H9 (cell line): ENCODE measurements at regions not wholly inside any gene's neighbourhood (a gene's known extent, or its start where the extent isn't known, plus 50 kb on each side); places are given as distances from the start of the nearest gene placed in this dataset.

Experiments
- DNase-seq: peaks from one replicate; pipeline ENCODE4 v3.0.0-alpha.2; 2017
- H2AFZ ChIP-seq: one replicate; pipeline ENCODE4 v1.6.1; 2013; ENCODE audit warnings: mild to moderate bottlenecking, low read length, control low read depth, moderate library complexity
- H2AK5ac ChIP-seq: 2 replicates; pipeline ENCODE4 v1.6.1; 2013; ENCODE audit warnings: low read length, control low read depth, mixed read lengths; ENCODE audit not compliant: insufficient read length
- H2BK120ac ChIP-seq: one replicate; pipeline ENCODE4 v1.6.1; 2013; ENCODE audit warnings: low read depth, mild to moderate bottlenecking, low read length, control low read depth, inconsistent platforms; ENCODE audit not compliant: poor library complexity, severe bottlenecking
- H2BK12ac ChIP-seq: 2 replicates; pipeline ENCODE4 v1.6.1; 2013; ENCODE audit warnings: low read length, control low read depth, mixed read lengths, low read depth; ENCODE audit not compliant: insufficient read length
- H2BK15ac ChIP-seq: 2 replicates; pipeline ENCODE4 v1.6.1; 2013; ENCODE audit warnings: low read depth, low read length, control low read depth
- H2BK20ac ChIP-seq: one replicate; pipeline ENCODE4 v1.6.1; 2013; ENCODE audit warnings: low read depth, mild to moderate bottlenecking, low read length, control low read depth, inconsistent platforms; ENCODE audit not compliant: poor library complexity, severe bottlenecking
- H2BK5ac ChIP-seq: 2 replicates; pipeline ENCODE4 v1.6.1; 2013; ENCODE audit warnings: low read length, control low read depth, mixed read lengths; ENCODE audit not compliant: insufficient read length
- H3K14ac ChIP-seq: 2 replicates; pipeline ENCODE4 v1.6.1; 2013; ENCODE audit warnings: low read length, control low read depth; ENCODE audit not compliant: insufficient read depth
- H3K18ac ChIP-seq: 2 replicates; pipeline ENCODE4 v1.6.1; 2013; ENCODE audit warnings: low read depth, mild to moderate bottlenecking, mixed read lengths, low read length, control low read depth; ENCODE audit not compliant: insufficient read length
- H3K23ac ChIP-seq: 2 replicates; pipeline ENCODE4 v1.6.1; 2013; ENCODE audit warnings: low read length, control low read depth, mixed read lengths, low read depth; ENCODE audit not compliant: insufficient read length
- H3K23me2 ChIP-seq: 2 replicates; pipeline ENCODE4 v1.6.1; 2013; ENCODE audit warnings: low read depth, mild to moderate bottlenecking, mixed read lengths, low read length, control low read depth; ENCODE audit not compliant: insufficient read length, poor library complexity, severe bottlenecking
- H3K27ac ChIP-seq: 2 replicates; pipeline ENCODE4 v1.5.1; 2013; ENCODE audit warnings: low read length, control low read depth, mixed read lengths, low read depth; ENCODE audit not compliant: insufficient read length
- H3K27me3 ChIP-seq: 2 replicates; pipeline ENCODE4 v1.6.1; 2013; ENCODE audit warnings: low read length, control low read depth, inconsistent platforms; ENCODE audit not compliant: insufficient read depth
- H3K4ac ChIP-seq: 2 replicates; pipeline ENCODE4 v1.6.1; 2013; ENCODE audit warnings: low read depth, mild to moderate bottlenecking, control low read depth, inconsistent platforms, low read length, moderate library complexity
- H3K4me1 ChIP-seq: 2 replicates; pipeline ENCODE4 v1.6.1; 2013; ENCODE audit warnings: low read length, control low read depth, inconsistent platforms; ENCODE audit not compliant: insufficient read depth
- H3K4me2 ChIP-seq: 2 replicates; pipeline ENCODE4 v1.6.1; 2013; ENCODE audit warnings: low read length, control low read depth, mixed read lengths; ENCODE audit not compliant: insufficient read length, insufficient read depth
- H3K56ac ChIP-seq: 2 replicates; pipeline ENCODE4 v1.6.1; 2013; ENCODE audit warnings: low read depth, mild to moderate bottlenecking, mixed read lengths, low read length, control low read depth; ENCODE audit not compliant: insufficient read length
- H3K79me1 ChIP-seq: 2 replicates; pipeline ENCODE4 v1.6.1; 2013; ENCODE audit warnings: low read depth, mild to moderate bottlenecking, moderate library complexity, low read length, control low read depth, inconsistent platforms; ENCODE audit not compliant: insufficient read depth, poor library complexity, severe bottlenecking
- H3K79me2 ChIP-seq: 2 replicates; pipeline ENCODE4 v1.6.1; 2013; ENCODE audit warnings: low read length, control low read depth, inconsistent platforms; ENCODE audit not compliant: insufficient read depth
- H3K9ac ChIP-seq: 2 replicates; pipeline ENCODE4 v1.6.1; 2013; ENCODE audit warnings: low read length, control low read depth, mixed read lengths; ENCODE audit not compliant: insufficient read length; ENCODE audit errors: extremely low read depth
- H3K9me3 ChIP-seq: one replicate; pipeline ENCODE4 v1.6.1; 2013; ENCODE audit warnings: low read depth, low read length, inconsistent platforms; ENCODE audit not compliant: control insufficient read depth
- H3T11ph ChIP-seq: one replicate; pipeline ENCODE4 v1.6.1; 2013; ENCODE audit warnings: mild to moderate bottlenecking, low read length, control low read depth, inconsistent platforms
- H4K20me1 ChIP-seq: one replicate; pipeline ENCODE4 v1.6.1; 2013; ENCODE audit not compliant: control insufficient read depth, insufficient read length, insufficient read depth
- H4K5ac ChIP-seq: 2 replicates; pipeline ENCODE4 v1.6.1; 2013; ENCODE audit warnings: low read depth, mild to moderate bottlenecking, mixed read lengths, low read length, control low read depth; ENCODE audit not compliant: insufficient read length
- H4K8ac ChIP-seq: replicated peaks from 2 replicates; pipeline ENCODE4 v1.6.1; 2013; ENCODE audit warnings: low read length, control low read depth, mixed read lengths, low read depth; ENCODE audit not compliant: insufficient read length
- H4K91ac ChIP-seq: 2 replicates; pipeline ENCODE4 v1.6.1; 2013; ENCODE audit warnings: low read depth, mild to moderate bottlenecking, moderate library complexity, mixed read lengths, low read length, control low read depth; ENCODE audit not compliant: insufficient read length
- H3K27ac Mint-ChIP-seq, 3 experiments: 2 replicates in 2 of 3; 3 replicates in 1 of 3; pipeline ENCODE4 v1.8.0; 2020 to 2021; ENCODE audit warnings: mixed read lengths in 3 of 3, mild to moderate bottlenecking in 1 of 3, moderate library complexity in 1 of 3
- H3K27me3 Mint-ChIP-seq: 2 replicates; pipeline ENCODE4 v1.8.0; 2021; ENCODE audit warnings: low read depth, mild to moderate bottlenecking, moderate library complexity, mixed read lengths
- H3K36me3 Mint-ChIP-seq, 3 experiments: 2 replicates in 2 of 3; 3 replicates in 1 of 3; pipeline ENCODE4 v1.8.0; 2020 to 2021; ENCODE audit warnings: low read depth in 3 of 3, mixed read lengths in 3 of 3; ENCODE audit not compliant: insufficient read depth in 1 of 3
- H3K4me1 Mint-ChIP-seq, 2 experiments: 2 replicates each; pipeline ENCODE4 v1.8.0; 2020; ENCODE audit warnings: mixed read lengths in 2 of 2
- H3K4me3 Mint-ChIP-seq, 2 experiments: 2 replicates in 1 of 2; 3 replicates in 1 of 2; pipeline ENCODE4 v1.8.0; 2020 to 2021; ENCODE audit warnings: mild to moderate bottlenecking in 2 of 2, mixed read lengths in 2 of 2, moderate library complexity in 1 of 2
- H3K9me3 Mint-ChIP-seq, 2 experiments: 2 replicates in 1 of 2; 3 replicates in 1 of 2; pipeline ENCODE4 v1.8.0; 2020; ENCODE audit warnings: mild to moderate bottlenecking in 2 of 2, mixed read lengths in 2 of 2, moderate library complexity in 1 of 2
- TF ChIP-seq, protein P1 (sequence below): fragments of 200-600 bp; sonication (generic); conservative IDR thresholded peaks from 3 replicates; pipeline ENCODE4 v1.8.0; 2021; ENCODE audit warnings: antibody characterized with exemption, mild to moderate bottlenecking

GRCh38 chrX:84876876-84877275 lies 126.8 kb upstream of the APOOL start:
- Histone ChIP-seq H3K14ac (no peak overlapping the region), H2BK5ac (no peak overlapping the region), H3K27ac (no peak overlapping the region), H2AK5ac (no peak overlapping the region), H2BK12ac (no peak overlapping the region), H4K20me1 (no peaks in the 10 kb centered on the region), H3K23ac (no peak overlapping the region), H2AFZ (no peak overlapping the region), H4K8ac (no peak overlapping the region), H3K18ac (no peak overlapping the region), H3K27me3 (no peaks in the 10 kb centered on the region), H2BK20ac (no peak overlapping the region), H3K79me1 (no peaks in the 10 kb centered on the region), H3K4me2 (no peak overlapping the region), H3K9me3 (peaks cover 5% of the 10 kb centered on the region), H4K5ac (no peak overlapping the region), H4K91ac (no peak overlapping the region), H2BK15ac (no peak overlapping the region), H3K4me1 (no peaks in the 10 kb centered on the region), H3K56ac (no peak overlapping the region), H3K23me2 (no peaks in the 10 kb centered on the region), H3T11ph (no peak overlapping the region), H3K9ac (no peak overlapping the region), H2BK120ac (no peak overlapping the region), H3K4ac (no peak overlapping the region), H3K79me2 (no peaks in the 10 kb centered on the region)
- Mint-ChIP-seq H3K4me1 (peaks cover 2 to 5% of the 10 kb centered on the region in 2 experiments; a peak in 3 of 4 replicates), H3K9me3 (peaks cover 39 to 47% of the 10 kb centered on the region in 2 experiments), H3K36me3 (peaks cover 0 to 3% (median 0%) of the 10 kb centered on the region in 3 experiments; a peak in 1 of 7 replicates), H3K27me3 (no peaks in the 10 kb centered on the region), H3K27ac (no peak overlapping the region), H3K4me3 (no peak overlapping the region)
- no peak for DNase-seq
- TF ChIP-seq, protein P1, sequence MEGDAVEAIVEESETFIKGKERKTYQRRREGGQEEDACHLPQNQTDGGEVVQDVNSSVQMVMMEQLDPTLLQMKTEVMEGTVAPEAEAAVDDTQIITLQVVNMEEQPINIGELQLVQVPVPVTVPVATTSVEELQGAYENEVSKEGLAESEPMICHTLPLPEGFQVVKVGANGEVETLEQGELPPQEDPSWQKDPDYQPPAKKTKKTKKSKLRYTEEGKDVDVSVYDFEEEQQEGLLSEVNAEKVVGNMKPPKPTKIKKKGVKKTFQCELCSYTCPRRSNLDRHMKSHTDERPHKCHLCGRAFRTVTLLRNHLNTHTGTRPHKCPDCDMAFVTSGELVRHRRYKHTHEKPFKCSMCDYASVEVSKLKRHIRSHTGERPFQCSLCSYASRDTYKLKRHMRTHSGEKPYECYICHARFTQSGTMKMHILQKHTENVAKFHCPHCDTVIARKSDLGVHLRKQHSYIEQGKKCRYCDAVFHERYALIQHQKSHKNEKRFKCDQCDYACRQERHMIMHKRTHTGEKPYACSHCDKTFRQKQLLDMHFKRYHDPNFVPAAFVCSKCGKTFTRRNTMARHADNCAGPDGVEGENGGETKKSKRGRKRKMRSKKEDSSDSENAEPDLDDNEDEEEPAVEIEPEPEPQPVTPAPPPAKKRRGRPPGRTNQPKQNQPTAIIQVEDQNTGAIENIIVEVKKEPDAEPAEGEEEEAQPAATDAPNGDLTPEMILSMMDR = no peak
